ENCODE measurements at regions not wholly inside any gene's neighbourhood (a gene's known extent, or its start where the extent isn't known, plus 50 kb on each side); places are given as distances from the start of the nearest gene placed in this dataset.

- peaks cover 7% of the 10 kb centered on the region for H3K4me1 ChIP-seq (ENCODE audit: control insufficient read depth, extremely low read depth, insufficient read depth, low read length)
- H3K27me3 ChIP-seq (ENCODE audit: control insufficient read depth, extremely low read depth, insufficient read depth, low read length) = no peaks in the 10 kb centered on the region
- no peaks in the 10 kb centered on the region for H3K9me3 ChIP-seq (ENCODE audit: control insufficient read depth, low read depth, low read length)
- no peak overlapping the region for H3K4me2 ChIP-seq (ENCODE audit: control insufficient read depth, extremely low read depth, insufficient read depth, low read depth, low read length)
- H2AFZ ChIP-seq (ENCODE audit: control insufficient read depth, low read length) = no peak overlapping the region
- FAIRE-seq (no peak), DNase-seq (ENCODE audit: low read depth, low spot score) (no peak)
- H3K36me3 ChIP-seq (ENCODE audit: control insufficient read depth in 2 of 2, extremely low read depth in 1 of 2, insufficient read depth in 2 of 2, low read length in 2 of 2) = no peaks in the 10 kb centered on the region
- no peaks in the 10 kb centered on the region for H3K9me1 ChIP-seq (ENCODE audit: control insufficient read depth, extremely low read depth, insufficient read depth, low read length)
- H3K4me3 ChIP-seq (ENCODE audit: control insufficient read depth in 2 of 3, extremely low read depth in 1 of 3, insufficient read depth in 2 of 3, low read depth in 1 of 3, low read length in 3 of 3) = no peak overlapping the region
- no peaks in the 10 kb centered on the region for H4K20me1 ChIP-seq (ENCODE audit: control insufficient read depth, extremely low read depth, insufficient read depth, low read length)
- H3K9ac ChIP-seq (ENCODE audit: control insufficient read depth, extremely low read depth, insufficient read depth, low read length) = no peak overlapping the region
- TF ChIP-seq EZH2 (IDR thresholded peaks at IDR 0.05; ENCODE audit: low read length) (no peak), CTCF (optimal IDR thresholded peaks at IDR 0.05 in 1 of 3, IDR thresholded peaks at IDR 0.05 in 1 of 3, conservative IDR thresholded peaks at IDR 0.05 in 1 of 3; ENCODE audit: extremely low read depth in 1 of 3, insufficient read depth in 2 of 3, low read length in 3 of 3) (no peak)
- dilution Hi-C loops (cut with MboI; ENCODE audit: extremely low pct_ligation_motif_present, low sequenced_read_pairs) = no loop called here
- H3K79me2 ChIP-seq (ENCODE audit: control insufficient read depth, insufficient read depth, low read length) = no peaks in the 10 kb centered on the region
- H3K27ac ChIP-seq (ENCODE audit: control insufficient read depth, insufficient read depth, low read length) = no peak overlapping the region
Observed at GRCh38 chr2:234835738-234836137, 116.1 kb upstream of the SH3BP4 start.

GRCh38 chr2:234834228-234834923, 117.4 kb upstream of the SH3BP4 start:
- dilution Hi-C loops (cut with MboI; ENCODE audit: extremely low pct_ligation_motif_present, low sequenced_read_pairs) = no loop called here
- Histone ChIP-seq H3K4me1 (ENCODE audit: control insufficient read depth, extremely low read depth, insufficient read depth, low read length) (no peaks in the 10 kb centered on the region), H4K20me1 (ENCODE audit: control insufficient read depth, extremely low read depth, insufficient read depth, low read length) (no peaks in the 10 kb centered on the region), H3K27ac (ENCODE audit: control insufficient read depth, insufficient read depth, low read length) (no peak overlapping the region), H3K4me2 (ENCODE audit: control insufficient read depth, extremely low read depth, insufficient read depth, low read depth, low read length) (no peak overlapping the region), H3K4me3 (ENCODE audit: control insufficient read depth in 2 of 3, extremely low read depth in 1 of 3, insufficient read depth in 2 of 3, low read depth in 1 of 3, low read length in 3 of 3) (no peak overlapping the region), H3K79me2 (ENCODE audit: control insufficient read depth, insufficient read depth, low read length) (no peaks in the 10 kb centered on the region), H2AFZ (ENCODE audit: control insufficient read depth, low read length) (no peak overlapping the region), H3K9me3 (ENCODE audit: control insufficient read depth, low read depth, low read length) (no peaks in the 10 kb centered on the region), H3K36me3 (ENCODE audit: control insufficient read depth in 2 of 2, extremely low read depth in 1 of 2, insufficient read depth in 2 of 2, low read length in 2 of 2) (no peaks in the 10 kb centered on the region), H3K9me1 (ENCODE audit: control insufficient read depth, extremely low read depth, insufficient read depth, low read length) (no peaks in the 10 kb centered on the region), H3K27me3 (ENCODE audit: control insufficient read depth, extremely low read depth, insufficient read depth, low read length) (no peaks in the 10 kb centered on the region), H3K9ac (ENCODE audit: control insufficient read depth, extremely low read depth, insufficient read depth, low read length) (no peak overlapping the region)
- TF ChIP-seq CTCF (optimal IDR thresholded peaks at IDR 0.05 in 1 of 3, IDR thresholded peaks at IDR 0.05 in 1 of 3, conservative IDR thresholded peaks at IDR 0.05 in 1 of 3; ENCODE audit: extremely low read depth in 1 of 3, insufficient read depth in 2 of 3, low read length in 3 of 3) = no peak
- no peak for TF ChIP-seq EZH2 (IDR thresholded peaks at IDR 0.05; ENCODE audit: low read length)
- no peak for DNase-seq (ENCODE audit: low read depth, low spot score)
- FAIRE-seq = no peak

All from keratinocyte (primary cell).